ENCODE measurements at regions not wholly inside any gene's neighbourhood (a gene's known extent, or its start where the extent isn't known, plus 50 kb on each side); places are given as distances from the start of the nearest gene placed in this dataset.

DNA sequence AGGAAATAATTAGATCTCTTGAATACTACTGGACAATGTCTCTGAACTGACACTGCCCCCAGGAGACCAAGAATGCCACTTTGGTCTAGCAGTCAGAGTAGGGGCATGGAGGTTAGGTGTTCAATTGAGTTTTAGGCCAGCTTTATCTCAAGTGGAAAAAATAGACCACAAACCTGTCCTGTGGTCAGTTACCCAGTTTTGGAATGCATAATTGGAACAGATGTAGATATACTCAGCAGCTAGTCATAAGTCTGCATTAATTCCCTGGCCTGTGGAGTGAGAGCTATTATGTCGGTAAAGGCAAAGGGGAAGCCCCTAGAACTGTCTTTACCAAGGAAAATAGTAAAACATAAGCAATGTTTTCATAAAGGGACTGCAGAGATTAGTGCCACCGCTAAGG, 587.7 kb downstream of the GLUD2 start:
- TF ChIP-seq, protein P1, sequence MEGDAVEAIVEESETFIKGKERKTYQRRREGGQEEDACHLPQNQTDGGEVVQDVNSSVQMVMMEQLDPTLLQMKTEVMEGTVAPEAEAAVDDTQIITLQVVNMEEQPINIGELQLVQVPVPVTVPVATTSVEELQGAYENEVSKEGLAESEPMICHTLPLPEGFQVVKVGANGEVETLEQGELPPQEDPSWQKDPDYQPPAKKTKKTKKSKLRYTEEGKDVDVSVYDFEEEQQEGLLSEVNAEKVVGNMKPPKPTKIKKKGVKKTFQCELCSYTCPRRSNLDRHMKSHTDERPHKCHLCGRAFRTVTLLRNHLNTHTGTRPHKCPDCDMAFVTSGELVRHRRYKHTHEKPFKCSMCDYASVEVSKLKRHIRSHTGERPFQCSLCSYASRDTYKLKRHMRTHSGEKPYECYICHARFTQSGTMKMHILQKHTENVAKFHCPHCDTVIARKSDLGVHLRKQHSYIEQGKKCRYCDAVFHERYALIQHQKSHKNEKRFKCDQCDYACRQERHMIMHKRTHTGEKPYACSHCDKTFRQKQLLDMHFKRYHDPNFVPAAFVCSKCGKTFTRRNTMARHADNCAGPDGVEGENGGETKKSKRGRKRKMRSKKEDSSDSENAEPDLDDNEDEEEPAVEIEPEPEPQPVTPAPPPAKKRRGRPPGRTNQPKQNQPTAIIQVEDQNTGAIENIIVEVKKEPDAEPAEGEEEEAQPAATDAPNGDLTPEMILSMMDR (IDR thresholded peaks at IDR 0.05; ENCODE audit: low read depth, low read length), result no peak
- in situ Hi-C loops (cut with HindIII; ENCODE audit: low sequenced_read_pairs), result no loop called here
- no peak overlapping the region for H3K4me3 ChIP-seq (ENCODE audit: low read depth, low read length)
- peak; percentile 27 for DNase-seq (ENCODE audit: low read depth, low spot score)

DNA sequence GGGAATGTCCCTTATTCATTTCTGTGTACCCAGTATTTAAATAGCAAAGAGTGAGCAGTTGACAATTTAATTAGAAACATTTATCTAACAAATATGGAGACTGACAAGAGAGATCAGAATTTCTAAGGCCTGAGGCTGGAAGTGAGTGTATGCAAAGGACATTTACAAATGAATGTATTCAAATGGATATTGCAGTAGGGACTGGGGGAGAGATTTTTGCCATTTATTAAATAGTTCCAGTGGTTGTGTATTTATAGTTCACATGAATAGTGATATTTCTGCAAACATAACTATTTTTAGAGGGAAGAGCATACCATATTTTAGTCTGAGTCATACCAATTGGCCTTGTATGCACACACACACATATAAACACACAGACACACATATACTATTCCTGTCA, 592.4 kb downstream of the GLUD2 start:
- in situ Hi-C loops (cut with HindIII; ENCODE audit: low sequenced_read_pairs), result no loop called here
- DNase-seq (ENCODE audit: low read depth, low spot score), result no peak
- H3K4me3 ChIP-seq (ENCODE audit: low read depth, low read length), result no peak overlapping the region
- TF ChIP-seq, protein P1 (IDR thresholded peaks at IDR 0.05; ENCODE audit: low read depth, low read length), result no peak

DNA sequence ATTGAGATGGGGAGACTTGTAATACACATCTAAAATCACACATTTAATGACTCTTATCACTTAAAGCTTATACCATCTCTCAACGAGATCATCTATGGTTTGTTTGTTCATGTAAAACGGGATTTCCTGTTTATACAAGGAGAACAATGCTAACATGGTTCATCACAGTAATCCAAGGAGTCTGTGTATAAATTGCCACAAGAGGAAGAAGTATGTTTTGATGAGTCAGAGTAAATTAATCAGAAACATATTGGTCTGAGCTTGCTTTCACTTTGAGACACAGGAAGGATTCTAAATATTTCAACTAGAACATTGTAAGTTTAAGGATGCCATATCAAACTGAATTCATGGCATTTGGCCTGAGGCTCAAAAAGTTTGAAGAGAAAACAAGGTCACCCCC, 594.1 kb downstream of the GLUD2 start:
- TF ChIP-seq, protein P1 (IDR thresholded peaks at IDR 0.05; ENCODE audit: low read depth, low read length), result no peak
- H3K4me3 ChIP-seq (ENCODE audit: low read depth, low read length), result no peak overlapping the region
- in situ Hi-C loops (cut with HindIII; ENCODE audit: low sequenced_read_pairs), result no loop called here
- DNase-seq (ENCODE audit: low read depth, low spot score), result peak; percentile 67

DNA sequence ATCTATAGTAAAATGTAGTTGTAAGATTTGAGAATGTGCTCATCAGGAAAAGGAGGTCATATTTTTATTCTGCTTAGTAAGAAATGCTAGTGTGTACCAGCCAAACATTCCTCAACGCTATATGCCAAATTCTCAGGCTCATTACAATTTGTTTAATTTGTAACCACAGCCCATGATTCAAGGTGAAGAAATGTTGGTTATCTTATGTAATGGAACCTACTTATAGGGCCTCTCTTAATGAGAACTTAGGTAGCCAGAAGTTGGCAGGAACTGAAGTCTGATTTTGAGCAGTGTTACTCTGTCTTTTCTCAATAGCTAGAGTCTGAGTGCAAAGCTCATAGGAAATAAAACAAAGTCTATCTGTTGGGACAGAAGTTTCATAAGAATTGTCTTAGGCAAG, 595.0 kb downstream of the GLUD2 start:
- H3K4me3 ChIP-seq (ENCODE audit: low read depth, low read length), result no peak overlapping the region
- in situ Hi-C loops (cut with HindIII; ENCODE audit: low sequenced_read_pairs), result no loop called here
- TF ChIP-seq, protein P1 (IDR thresholded peaks at IDR 0.05; ENCODE audit: low read depth, low read length), result no peak
- DNase-seq (ENCODE audit: low read depth, low spot score), result peak; percentile 47

DNA sequence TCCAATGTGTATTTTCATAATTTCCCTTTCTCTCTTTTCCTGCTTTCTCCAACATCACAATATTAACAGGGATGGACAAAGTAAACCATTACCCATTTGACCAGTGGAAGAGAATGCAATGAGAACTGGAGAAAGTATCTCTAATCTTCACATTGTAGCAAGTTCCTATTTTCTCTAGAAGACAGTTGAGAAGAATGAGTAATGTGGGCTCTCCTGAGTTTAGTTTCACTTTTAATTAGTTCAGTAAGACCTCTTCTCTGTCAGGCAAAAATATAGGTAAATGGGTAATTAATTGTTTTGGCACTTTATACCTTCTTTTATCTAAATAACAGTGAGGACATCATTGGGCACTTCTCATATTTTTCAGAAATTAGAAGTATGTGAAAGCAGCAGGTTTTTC, 602.0 kb downstream of the GLUD2 start:
- TF ChIP-seq, protein P1 (IDR thresholded peaks at IDR 0.05; ENCODE audit: low read depth, low read length), result no peak
- no peak for DNase-seq (ENCODE audit: low read depth, low spot score)
- in situ Hi-C loops (cut with HindIII; ENCODE audit: low sequenced_read_pairs), result no loop called here
- no peak overlapping the region for H3K4me3 ChIP-seq (ENCODE audit: low read depth, low read length)

DNA sequence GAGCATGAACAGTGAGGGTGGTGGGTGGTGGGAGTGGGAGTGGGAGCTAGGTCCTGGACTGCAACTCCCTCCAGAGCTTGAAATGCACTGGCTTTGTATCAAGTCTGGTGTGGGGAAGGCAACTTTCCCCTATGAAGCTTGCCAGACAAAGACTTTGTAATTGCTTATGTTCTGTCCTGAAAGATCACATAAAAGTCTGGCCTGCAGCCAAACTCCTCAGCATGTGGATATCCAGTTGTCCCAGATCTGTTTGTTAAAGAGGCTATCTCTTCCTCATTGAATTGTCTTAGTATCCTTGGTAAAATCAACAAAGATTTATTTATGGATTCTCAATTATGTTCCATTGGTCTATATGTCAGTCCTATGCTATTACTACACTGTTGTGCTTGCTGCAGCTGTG, 607.9 kb downstream of the GLUD2 start:
- no peak overlapping the region for H3K4me3 ChIP-seq (ENCODE audit: low read depth, low read length)
- in situ Hi-C loops (cut with HindIII; ENCODE audit: low sequenced_read_pairs), result no loop called here
- TF ChIP-seq, protein P1 (IDR thresholded peaks at IDR 0.05; ENCODE audit: low read depth, low read length), result no peak
- DNase-seq (ENCODE audit: low read depth, low spot score), result no peak

DNA sequence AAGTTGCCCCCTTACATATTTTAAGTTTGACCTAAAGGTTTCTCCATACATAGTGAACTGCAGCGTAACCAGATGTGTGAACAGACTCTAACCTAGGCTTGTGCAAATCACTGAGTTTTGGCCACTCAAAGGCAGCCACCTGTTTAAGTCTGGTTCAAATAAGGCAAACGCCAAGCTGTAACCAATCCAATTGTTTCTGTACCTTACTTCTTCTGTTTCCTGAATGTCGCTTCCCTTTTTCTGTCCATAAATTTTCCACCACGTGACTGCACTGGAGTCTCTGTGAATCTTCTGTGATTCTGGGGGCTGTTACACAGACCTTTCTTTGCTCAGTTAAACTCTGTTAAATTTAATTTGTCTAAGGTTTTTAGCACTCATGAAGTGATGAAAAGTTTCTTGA, 618.8 kb downstream of the GLUD2 start:
- no peak overlapping the region for H3K4me3 ChIP-seq (ENCODE audit: low read depth, low read length)
- in situ Hi-C loops (cut with HindIII; ENCODE audit: low sequenced_read_pairs), result no loop called here
- DNase-seq (ENCODE audit: low read depth, low spot score), result no peak
- TF ChIP-seq, protein P1 (IDR thresholded peaks at IDR 0.05; ENCODE audit: low read depth, low read length), result no peak
